Osteoblast (primary cell): ENCODE measurements at regions not wholly inside any gene's neighbourhood (a gene's known extent, or its start where the extent isn't known, plus 50 kb on each side); places are given as distances from the start of the nearest gene placed in this dataset.

Source experiments
- DNase-seq: peaks from one replicate; pipeline ENCODE4 v3.0.0; 2011; ENCODE audit warnings: low spot score, mixed read lengths; ENCODE audit not compliant: insufficient read length; ENCODE audit errors: missing footprints
- H2AFZ ChIP-seq: 2 replicates; pipeline ENCODE4 v1.6.0; 2011; ENCODE audit warnings: mild to moderate bottlenecking, low read length
- H3K27ac ChIP-seq: 2 replicates; pipeline ENCODE4 v1.5.1; 2011; ENCODE audit warnings: mild to moderate bottlenecking, low read depth, low read length, moderate library complexity
- H3K27me3 ChIP-seq: 2 replicates; pipeline ENCODE4 v1.6.0; 2012; ENCODE audit warnings: mild to moderate bottlenecking, control low read depth, inconsistent platforms, low read length, moderate library complexity; ENCODE audit not compliant: insufficient read depth
- H3K36me3 ChIP-seq: 2 replicates; pipeline ENCODE4 v1.5.1; 2011; ENCODE audit warnings: mild to moderate bottlenecking, low read length, control low read depth, moderate library complexity; ENCODE audit not compliant: insufficient read depth
- H3K4me1 ChIP-seq: 2 replicates; pipeline ENCODE4 v1.5.1; 2011; ENCODE audit warnings: mild to moderate bottlenecking, low read length, control low read depth, moderate library complexity; ENCODE audit not compliant: insufficient read depth
- H3K4me2 ChIP-seq: 2 replicates; pipeline ENCODE4 v1.6.0; 2011; ENCODE audit warnings: mild to moderate bottlenecking, low read length; ENCODE audit not compliant: insufficient read depth
- H3K4me3 ChIP-seq: fragments of 200-600 bp; sonication (generic); 3 replicates; pipeline ENCODE4 v1.5.1; 2012; ENCODE audit warnings: mild to moderate bottlenecking, low read length, inconsistent platforms; ENCODE audit not compliant: insufficient read depth
- H3K79me2 ChIP-seq: 2 replicates; pipeline ENCODE4 v1.6.0; 2012; ENCODE audit warnings: mild to moderate bottlenecking, low read length, control low read depth, inconsistent platforms; ENCODE audit not compliant: insufficient read depth
- H3K9me3 ChIP-seq: 2 replicates; pipeline ENCODE4 v1.5.1; 2011; ENCODE audit warnings: low read depth, low read length, control low read depth
- H4K20me1 ChIP-seq: 2 replicates; pipeline ENCODE4 v1.6.0; 2012; ENCODE audit warnings: mild to moderate bottlenecking, low read length, control low read depth; ENCODE audit not compliant: insufficient read depth
- TF ChIP-seq, protein P1 (sequence below): IDR thresholded peaks from 2 replicates; pipeline ENCODE4 v1.5.1; 2011; ENCODE audit warnings: mild to moderate bottlenecking, low read depth, low read length, moderate library complexity; ENCODE audit errors: extremely low read depth

DNA sequence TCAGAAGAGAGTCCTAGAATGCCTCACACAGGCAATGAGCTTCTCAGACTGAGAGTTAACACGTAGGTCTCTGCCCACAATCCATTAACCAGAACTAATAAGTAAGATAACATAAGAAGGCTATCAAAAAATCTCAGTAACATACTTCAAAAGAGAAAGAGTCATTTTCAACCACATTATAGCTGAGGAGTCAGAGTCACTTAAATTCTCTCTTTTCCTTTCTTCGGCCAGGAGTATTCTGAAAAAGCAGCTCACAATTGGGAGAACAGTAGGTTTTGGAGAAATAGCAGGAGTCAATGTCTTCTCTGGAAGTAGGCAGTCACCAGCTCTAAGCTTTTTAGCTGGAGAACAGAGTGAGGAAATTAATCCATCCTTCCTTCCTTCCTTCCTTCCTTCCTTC lies 1364.4 kb upstream of the NXPH2 start:
- Histone ChIP-seq H3K9me3 (no peaks in the 10 kb centered on the region), H3K36me3 (no peaks in the 10 kb centered on the region), H3K4me1 (no peaks in the 10 kb centered on the region), H4K20me1 (no peaks in the 10 kb centered on the region), H3K27me3 (no peaks in the 10 kb centered on the region), H3K4me3 (no peak overlapping the region), H3K27ac (no peak overlapping the region), H2AFZ (no peak overlapping the region), H3K79me2 (no peaks in the 10 kb centered on the region), H3K4me2 (no peak overlapping the region)
- TF ChIP-seq, protein P1, sequence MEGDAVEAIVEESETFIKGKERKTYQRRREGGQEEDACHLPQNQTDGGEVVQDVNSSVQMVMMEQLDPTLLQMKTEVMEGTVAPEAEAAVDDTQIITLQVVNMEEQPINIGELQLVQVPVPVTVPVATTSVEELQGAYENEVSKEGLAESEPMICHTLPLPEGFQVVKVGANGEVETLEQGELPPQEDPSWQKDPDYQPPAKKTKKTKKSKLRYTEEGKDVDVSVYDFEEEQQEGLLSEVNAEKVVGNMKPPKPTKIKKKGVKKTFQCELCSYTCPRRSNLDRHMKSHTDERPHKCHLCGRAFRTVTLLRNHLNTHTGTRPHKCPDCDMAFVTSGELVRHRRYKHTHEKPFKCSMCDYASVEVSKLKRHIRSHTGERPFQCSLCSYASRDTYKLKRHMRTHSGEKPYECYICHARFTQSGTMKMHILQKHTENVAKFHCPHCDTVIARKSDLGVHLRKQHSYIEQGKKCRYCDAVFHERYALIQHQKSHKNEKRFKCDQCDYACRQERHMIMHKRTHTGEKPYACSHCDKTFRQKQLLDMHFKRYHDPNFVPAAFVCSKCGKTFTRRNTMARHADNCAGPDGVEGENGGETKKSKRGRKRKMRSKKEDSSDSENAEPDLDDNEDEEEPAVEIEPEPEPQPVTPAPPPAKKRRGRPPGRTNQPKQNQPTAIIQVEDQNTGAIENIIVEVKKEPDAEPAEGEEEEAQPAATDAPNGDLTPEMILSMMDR, result no peak
- no peak for DNase-seq

DNA sequence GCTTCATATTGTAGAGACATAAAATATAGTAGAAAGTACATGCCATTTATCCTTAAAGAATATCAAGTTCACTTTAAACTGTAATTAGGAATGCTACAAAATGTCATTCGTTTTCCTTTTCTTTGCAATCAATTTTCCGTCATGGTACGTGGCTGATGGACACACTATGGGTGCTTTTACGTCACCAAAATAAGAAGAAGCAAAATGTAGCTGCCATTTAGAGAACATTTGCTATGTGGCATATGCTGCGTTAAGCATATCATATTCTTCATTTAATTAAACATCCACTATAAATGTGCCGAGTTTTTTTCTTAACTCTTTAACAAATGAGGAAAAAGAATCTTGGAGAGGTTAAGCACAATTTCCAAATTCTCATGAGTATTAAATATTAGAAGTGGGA lies 1358.5 kb upstream of the NXPH2 start:
- Histone ChIP-seq H3K4me3 (no peak overlapping the region), H3K79me2 (no peaks in the 10 kb centered on the region), H3K27ac (no peak overlapping the region), H4K20me1 (no peaks in the 10 kb centered on the region), H3K27me3 (no peaks in the 10 kb centered on the region), H3K36me3 (no peaks in the 10 kb centered on the region), H3K4me1 (no peaks in the 10 kb centered on the region), H2AFZ (no peak overlapping the region), H3K4me2 (no peak overlapping the region), H3K9me3 (peaks cover 2% of the 10 kb centered on the region)
- TF ChIP-seq, protein P1, result no peak
- no peak for DNase-seq

DNA sequence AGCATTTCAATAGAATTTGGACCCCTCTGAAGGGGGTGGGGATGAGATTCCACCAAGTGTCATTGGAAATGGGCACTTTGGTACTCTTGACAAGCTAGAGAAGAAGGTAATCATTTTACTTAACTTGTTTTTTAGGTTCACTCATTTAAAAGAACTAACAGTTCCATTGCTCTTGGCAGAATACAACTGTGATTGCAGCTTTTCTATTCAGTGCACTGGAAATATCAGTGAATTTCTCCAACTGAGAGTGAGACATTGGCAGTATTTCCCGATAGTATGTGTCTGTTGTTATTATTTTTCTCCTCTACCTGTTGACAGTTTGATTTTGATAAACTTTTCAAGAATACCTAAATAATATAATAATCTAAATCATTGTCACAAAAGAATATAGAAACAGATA lies 1356.7 kb upstream of the NXPH2 start:
- H3K4me1 ChIP-seq, result no peaks in the 10 kb centered on the region
- H3K36me3 ChIP-seq, result no peaks in the 10 kb centered on the region
- no peak overlapping the region for H3K4me3 ChIP-seq
- DNase-seq, result no peak
- no peaks in the 10 kb centered on the region for H3K79me2 ChIP-seq
- H3K27me3 ChIP-seq, result no peaks in the 10 kb centered on the region
- peaks cover 2% of the 10 kb centered on the region for H3K9me3 ChIP-seq
- no peak overlapping the region for H3K4me2 ChIP-seq
- no peak overlapping the region for H2AFZ ChIP-seq
- no peaks in the 10 kb centered on the region for H4K20me1 ChIP-seq
- TF ChIP-seq, protein P1, result no peak
- no peak overlapping the region for H3K27ac ChIP-seq

DNA sequence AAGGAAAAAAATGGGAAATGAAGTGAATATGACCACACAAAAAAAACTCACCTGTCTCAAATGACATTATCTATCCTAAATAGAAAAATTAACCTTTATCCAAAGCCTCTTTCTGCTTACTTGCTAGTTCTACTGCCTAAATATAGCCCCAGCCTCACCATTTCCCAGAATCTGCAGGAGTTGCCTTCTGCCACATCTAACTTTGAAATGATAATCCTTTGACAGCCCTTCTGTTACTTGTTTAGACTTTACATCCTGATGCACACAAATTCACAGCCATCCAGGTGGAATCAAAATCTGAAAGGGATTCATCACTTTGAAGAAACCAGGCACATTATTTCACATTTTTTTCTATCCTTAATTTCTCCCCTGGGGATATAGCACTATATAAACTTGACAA lies 1356.2 kb upstream of the NXPH2 start:
- Histone ChIP-seq H3K4me2 (no peak overlapping the region), H3K4me1 (no peaks in the 10 kb centered on the region), H3K27me3 (no peaks in the 10 kb centered on the region), H3K36me3 (no peaks in the 10 kb centered on the region), H3K9me3 (peaks cover 2% of the 10 kb centered on the region), H3K79me2 (no peaks in the 10 kb centered on the region), H4K20me1 (no peaks in the 10 kb centered on the region), H3K27ac (no peak overlapping the region), H2AFZ (no peak overlapping the region), H3K4me3 (no peak overlapping the region)
- TF ChIP-seq, protein P1, result no peak
- no peak for DNase-seq
